ENCODE measurements at regions not wholly inside any gene's neighbourhood (a gene's known extent, or its start where the extent isn't known, plus 50 kb on each side); places are given as distances from the start of the nearest gene placed in this dataset.
"Not testable (repeated sequence)": the region's sequence is repeated elsewhere in the genome, so short reads cannot be mapped to it uniquely, and the experiment has no call there.

DNA sequence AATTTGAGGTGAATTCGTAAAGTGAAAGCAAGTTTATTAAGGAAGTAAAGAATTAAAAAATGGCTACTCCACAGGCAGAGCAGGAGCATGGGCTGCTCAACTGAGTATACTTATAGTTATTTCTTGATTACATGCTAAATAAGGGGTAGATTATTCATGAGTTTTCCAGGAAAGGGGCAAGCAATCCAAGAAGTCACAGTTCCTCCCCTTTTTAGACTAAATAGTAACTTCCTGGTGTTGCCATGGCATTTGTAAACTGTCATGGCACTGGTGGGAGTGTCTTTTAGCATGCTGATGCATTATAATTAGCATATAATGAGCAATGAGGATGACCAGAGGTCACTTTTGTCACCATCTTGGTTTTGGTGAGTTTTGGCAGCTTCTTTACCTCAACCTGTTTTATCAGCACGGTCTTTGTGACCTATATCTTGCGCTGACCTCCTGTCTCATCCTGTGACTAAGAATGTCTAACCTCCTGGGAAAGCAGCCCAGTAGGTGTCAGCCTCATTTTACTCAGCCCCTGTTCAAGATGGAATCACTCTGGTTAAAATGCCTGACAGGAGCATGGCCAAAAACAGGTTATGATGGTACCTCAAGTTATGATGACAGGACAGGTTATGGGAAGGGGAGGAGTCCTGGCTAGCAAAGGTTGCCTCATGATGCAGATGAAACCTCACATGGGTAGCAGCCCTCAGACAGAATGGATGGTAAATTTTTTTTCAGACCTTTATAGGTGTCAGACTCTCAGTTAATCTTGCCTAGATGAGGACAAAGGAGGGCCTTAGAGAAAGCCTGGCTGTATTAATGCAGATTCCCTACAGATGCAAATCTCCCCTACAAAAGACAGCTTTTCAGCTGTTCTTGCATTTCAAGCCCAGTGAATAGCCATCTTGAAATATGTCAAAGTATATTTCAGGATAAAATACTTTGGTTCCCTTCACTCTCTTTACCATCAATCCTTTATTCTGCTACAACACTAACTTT is 49.7 kb downstream of the SIPA1L2 start:
- no peak for DNase-seq

DNA sequence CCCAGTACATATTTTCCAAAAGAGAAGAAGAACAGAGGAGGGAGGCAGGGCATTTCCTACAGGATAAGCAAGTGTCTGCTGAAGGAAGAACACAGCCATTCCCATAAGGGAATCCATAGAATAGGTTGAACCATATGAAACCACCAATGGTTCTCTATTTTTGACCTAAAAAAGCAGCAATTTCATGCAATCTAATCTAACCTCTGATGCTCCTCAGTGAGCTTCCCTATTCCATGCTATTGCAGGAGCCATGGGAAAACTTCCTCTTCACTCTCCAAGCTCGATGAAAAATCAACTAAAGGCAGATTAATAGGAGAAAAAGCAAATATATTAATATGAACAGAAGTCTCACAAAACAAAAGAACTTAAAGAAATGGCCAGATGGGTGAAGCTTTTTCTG is 50.5 kb downstream of the SIPA1L2 start:
- no peak for DNase-seq

DNA sequence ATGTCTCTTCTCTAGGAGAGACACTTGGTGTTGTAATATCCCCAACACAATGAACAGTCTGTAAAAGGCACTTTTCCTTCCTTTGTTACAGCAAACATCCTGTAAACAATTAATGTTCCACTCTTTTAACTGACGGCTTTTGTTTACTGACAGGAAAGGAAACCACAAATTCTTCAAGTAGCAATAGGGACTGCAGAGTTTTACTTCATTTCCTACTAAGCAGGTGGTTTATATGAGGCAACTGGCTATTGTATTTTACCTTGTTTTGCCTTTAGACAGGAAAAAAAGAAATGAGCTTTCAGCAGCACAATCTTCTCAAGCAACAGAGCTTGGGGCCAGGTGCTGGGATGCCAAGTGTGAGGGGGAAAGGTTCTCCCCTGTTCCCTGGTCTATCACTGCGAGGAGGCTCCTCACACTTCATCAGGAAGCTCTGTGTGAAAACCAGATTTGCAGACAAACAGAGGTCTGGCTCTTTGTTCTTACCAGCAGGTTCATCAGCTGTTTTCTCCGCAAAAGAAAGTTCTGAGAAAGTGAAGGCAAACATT is 51.2 kb downstream of the SIPA1L2 start:
- peak; percentile 65 for DNase-seq

DNA sequence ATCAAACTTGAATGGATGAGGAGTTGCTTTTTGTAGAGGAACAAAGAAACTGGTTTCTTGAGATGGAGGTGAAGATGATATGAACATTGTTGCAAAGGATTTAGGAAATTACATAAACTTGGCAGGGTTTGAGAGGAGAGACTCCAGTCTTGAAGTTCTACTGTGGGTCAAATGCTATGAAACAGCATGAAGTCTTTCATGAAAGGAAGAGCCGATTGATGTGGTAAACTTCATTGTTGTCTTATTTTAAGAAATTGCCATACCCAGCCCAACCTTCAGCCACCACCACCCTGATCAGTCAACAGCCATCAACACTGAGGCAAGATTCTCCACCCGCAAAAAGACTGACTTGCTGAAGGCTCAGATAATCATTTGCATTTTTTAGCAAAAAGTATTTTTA is 52.2 kb downstream of the SIPA1L2 start:
- DNase-seq, result no peak

DNA sequence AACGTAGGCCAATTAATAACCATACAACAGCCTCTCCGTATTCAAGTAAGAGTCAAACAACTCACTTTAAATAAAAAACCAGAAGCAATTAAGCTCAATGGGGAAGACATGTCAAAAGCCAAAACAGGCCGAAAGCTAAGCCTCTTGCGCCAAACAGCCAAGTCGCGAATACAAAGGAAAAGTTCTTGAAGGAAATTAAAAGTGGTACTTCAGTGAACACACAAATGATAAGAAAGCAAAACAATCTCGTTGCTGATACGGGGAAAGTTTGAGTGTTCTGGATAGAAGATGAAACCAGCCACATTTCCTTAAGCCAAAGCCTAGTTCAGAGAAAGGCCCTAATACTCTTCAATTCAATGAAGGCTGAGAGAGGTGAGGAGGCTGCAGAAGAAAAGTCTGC is 53.4 kb downstream of the SIPA1L2 start:
- DNase-seq, result peak; percentile 87

DNA sequence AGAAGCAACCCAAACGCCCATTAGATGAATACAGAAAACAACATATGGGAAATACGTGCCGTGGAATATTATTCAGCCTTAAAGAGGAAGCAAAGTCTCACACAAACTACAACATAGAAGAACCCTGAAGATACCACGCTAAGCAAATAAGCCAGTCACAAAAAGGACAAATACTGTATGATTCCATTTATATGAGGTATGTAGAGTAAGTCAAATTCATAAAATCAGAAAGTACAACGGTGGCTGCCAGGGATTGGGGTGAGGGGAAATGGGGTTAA is 54.2 kb downstream of the SIPA1L2 start:
- no peak for DNase-seq

DNA sequence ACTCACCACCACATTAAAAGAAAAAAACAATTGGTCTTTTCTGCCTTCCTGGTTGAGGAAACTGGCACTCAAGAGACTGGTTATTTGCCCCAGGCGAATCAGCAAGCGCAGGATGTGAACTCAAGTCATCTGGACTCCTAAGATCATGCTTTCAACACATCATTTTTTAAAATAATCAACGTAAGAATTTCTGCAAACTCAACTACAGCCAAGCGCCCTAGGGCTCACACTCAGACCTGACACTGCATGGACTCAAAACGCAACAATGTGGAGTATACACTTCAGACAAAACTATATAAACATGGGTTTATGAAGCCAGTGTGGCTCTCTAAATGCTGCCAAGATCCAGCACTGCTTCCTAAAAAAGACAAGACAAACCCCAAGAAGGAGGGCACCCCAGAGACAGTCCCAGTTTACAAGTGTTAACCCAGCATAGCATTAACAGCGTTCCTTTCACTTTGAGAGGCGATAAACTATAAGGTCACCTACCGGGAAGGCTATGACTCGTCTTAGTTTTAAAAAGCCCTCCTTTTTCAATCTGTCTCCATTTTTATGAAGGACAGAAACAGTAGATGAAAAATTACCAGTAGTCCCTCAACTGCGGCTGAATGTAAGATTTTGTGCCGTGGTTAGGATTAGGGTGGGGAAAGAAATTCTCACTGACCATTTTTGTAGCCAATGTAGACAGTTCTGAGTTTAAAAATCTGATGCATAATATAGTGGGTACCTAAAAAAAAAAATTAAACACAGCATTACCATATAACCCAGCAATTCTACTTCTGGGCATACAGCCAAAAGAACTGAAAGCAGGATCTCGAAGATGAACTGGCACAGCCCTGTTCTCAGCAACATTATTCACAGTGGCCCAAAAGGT is 54.8 kb downstream of the SIPA1L2 start:
- peak; percentile 47 for DNase-seq

DNA sequence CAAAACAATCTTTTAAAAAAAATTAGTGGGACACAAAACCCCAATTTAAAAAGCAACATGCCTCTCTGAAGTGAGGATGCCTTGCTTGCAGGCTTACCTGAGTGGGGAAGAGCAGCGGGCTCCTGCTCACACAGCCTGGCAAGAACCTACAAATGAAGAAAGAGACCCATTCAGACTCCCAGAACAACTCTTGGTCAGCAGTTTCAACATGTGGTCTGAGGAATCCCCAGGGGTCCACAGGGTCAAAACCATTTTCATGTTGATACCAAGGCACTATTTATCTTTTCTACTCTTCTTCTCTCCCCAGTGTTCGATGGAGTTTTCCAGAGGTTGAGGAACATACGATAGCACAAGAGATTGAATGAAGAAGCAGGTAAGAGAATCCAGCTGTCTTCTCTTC is 55.9 kb downstream of the SIPA1L2 start:
- DNase-seq, result no peak

DNA sequence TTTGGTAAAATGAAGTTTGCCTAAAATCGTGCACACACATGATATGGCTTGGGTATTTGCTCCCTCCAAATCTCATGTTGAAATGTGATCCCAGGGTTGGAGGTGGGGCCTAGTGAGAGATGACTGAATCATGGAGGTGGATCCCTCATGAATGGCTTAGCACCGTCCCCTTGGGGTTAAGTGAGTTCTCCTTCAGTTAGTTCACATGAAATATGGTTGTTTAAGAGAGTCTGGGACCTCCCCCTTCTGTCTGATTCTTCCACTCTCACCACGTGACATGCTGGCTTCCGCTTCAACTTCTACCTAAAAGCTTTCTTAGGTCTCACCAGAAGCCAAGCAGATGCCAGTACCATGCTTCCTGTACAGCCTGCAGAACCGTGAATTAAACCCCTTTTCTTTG is 58.4 kb downstream of the SIPA1L2 start:
- DNase-seq, result no peak

DNA sequence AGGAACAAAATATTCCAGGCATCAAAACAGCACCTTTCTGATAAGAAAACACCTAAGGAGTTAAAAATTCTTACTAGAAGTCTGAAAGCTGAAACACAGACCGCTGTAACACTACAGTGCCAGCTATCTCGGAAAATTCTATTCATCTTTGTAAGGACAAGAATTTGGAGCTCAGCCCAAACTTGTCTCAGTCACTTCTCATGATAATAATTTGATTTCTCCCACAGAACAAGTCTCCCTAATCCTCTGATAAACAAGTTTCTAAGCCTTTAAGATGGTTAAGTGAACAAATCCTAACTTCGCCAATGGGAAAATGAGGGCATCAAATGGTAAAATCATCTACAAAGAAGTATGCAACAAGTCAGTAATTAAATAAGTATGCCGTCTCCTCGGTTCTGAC is 59.9 kb downstream of the SIPA1L2 start:
- DNase-seq, result peak; percentile 47

DNA sequence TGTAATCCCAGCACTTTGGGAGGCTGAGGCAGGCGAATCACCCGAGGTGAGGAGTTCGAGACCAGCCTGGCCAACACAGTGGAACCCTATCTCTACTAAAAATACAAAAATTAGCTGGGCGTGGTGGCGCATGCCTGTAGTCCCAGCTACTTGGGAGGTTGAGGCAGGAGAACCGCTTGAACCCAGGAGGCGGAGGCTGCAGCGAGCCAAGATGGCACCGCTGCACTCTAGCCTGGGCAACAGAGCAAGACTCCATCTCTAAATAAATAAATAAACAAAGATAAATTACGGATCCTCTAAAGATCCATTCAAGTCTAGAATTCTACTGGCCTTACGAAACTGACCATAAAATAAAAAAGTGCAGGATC is 60.4 kb downstream of the SIPA1L2 start:
- DNase-seq, result not testable (repeated sequence)

DNA sequence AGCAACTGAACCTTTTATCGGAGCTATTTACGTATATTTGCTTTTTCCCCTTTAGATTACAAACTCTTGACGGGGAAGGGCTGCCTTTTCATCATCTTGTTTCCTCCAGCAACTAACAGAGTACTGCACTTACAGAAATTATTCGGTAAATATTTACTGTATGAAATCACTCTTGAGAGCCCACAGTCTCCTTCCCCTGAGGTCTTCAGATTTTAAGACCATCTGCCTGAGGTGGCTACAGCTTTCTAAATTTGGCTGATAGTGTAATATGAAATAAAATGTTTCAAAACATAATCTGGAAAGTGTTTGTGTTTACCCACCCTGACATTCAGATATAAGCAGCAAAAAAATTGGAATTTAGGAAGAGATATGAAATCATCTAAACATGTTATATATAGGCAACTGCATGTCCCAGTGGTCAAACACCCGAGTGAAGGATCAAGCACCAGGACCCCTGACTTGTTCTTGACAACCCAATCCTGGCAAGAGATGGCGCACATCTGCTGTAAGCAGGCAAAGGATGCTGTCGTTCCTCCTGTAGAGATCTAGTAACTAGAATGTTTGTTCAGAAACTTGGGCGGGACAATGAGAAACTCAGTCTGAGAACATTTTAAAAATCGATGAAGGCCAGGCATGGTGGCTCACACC is 60.9 kb downstream of the SIPA1L2 start:
- DNase-seq, result peak; percentile 62

DNA sequence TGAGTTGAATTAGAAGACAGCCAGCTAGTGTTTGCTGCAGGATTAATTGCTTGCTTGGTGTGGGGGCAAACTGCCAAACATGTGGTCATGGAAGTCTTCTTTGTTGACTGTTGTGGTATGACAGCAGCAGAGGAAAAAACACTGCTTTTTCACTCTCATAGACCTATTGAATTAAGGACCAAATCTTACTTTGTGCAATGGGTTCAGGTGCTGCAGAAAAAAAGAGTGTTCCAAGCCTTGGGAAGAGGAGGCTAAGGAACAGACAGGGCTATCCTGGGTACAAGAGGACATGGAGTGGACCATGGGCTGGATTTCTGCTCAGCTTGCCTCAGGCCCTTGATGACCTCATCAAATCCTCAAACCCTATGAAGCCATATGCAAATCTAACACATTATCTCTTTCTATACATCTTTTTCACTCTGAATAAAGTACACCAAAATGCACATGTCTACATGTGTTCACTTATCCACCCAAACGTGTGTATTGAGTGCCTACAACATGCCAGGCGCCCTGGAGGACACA is 61.5 kb downstream of the SIPA1L2 start:
- peak; percentile 32 for DNase-seq

DNA sequence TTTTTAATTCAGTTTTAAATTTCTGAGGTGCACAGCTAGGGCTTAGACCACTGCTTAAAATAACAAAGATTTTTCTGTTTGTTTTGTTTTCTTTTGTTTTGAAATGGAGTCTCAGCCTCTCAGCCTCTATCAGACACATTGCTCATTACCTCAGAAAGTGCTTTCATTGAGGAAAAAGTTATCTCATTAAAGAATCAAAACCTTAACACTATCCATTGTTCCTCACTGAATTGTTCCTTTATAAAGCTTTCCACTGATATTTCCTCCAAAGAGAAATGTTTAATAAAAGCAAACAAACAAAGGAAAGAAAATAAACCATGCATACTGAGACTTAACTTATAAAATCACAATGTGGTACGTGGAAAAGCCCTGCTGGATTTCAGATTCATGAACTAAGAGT is 63.8 kb downstream of the SIPA1L2 start:
- no peak for DNase-seq

DNA sequence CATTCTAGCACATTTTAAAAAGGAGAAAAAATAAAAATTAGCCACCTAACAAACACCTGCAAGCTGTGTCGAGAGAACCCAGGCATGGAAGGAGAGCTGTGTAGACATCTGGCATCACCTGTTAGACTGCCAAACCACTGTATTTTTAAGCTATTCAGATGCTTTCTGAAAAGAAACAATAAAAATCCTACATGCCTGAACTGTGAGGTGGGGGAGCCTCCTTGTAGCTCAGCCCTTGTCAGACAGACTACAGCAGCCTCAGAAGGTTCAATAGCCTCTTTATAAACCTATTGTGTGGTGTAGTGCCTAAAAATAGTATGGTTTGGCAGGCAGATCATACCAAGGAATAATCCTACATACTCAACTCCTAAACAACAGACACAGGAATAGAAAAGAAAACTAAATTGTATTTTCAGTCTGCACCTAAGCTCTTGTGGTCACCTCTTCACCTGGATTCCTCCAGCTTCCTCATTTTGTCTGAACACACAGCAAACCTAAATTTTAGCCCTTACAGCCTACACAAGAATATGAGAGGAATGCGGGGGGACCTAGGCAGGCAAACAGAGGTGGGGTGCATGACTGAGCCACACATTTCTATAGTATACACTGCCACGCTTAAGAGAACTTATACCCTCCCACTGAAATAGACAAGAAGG is 67.0 kb downstream of the SIPA1L2 start:
- no peak for DNase-seq

DNA sequence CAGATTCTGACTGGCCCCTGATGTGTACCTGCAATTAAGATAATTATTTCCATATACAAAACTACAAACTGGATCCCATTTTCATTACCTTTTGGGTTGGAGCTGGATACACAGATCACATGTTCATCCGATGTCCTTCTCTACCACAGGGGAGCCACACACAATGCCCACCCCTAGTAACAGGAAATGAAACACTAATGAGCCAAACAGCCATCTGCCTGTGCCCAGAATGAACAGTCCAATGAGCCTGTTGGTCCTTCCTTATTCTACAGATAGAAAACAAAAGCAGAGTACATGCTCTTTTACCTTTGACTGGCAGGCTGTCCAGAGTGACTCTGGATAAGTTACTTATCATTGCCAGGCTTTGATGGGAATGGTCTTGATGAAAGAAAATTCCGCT is 68.6 kb downstream of the SIPA1L2 start:
- no peak for DNase-seq

DNA sequence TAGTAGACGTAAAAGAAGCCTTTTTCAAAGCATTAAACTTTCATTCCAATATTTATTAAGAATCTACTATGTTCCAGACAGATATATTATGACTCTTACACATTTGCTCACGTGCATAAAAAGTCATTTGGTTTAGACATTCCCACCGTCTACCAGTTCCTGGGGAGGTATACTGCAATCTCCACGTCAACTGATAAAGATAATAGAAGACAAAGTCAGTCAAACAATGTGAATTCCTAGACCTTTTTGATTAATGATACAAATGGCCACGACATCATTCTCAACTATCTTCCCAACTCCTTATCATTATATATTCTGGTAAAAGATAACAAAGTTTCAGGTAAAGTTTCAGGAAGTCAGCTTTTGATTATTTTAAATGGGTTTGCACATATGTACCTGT is 69.0 kb downstream of the SIPA1L2 start:
- no peak for DNase-seq

DNA sequence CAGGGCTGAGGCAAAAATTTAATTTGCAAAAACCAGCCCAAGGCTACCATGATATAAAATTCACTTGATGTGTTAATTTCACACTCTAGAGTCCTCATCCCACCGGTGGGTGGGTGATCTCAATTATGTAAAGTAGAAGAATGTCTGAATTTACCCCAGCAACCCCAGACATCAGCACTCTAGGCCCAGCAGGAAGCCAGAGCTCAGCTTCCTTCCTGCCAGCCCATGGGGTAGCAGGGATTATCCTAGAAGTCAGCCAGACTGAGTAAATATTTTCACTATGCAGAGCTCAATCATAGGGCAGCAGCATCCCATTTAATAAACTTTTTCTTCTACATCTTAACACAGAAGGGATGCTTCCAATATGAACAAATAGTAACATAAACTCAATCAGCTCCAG is 71.0 kb downstream of the SIPA1L2 start:
- DNase-seq, result no peak

DNA sequence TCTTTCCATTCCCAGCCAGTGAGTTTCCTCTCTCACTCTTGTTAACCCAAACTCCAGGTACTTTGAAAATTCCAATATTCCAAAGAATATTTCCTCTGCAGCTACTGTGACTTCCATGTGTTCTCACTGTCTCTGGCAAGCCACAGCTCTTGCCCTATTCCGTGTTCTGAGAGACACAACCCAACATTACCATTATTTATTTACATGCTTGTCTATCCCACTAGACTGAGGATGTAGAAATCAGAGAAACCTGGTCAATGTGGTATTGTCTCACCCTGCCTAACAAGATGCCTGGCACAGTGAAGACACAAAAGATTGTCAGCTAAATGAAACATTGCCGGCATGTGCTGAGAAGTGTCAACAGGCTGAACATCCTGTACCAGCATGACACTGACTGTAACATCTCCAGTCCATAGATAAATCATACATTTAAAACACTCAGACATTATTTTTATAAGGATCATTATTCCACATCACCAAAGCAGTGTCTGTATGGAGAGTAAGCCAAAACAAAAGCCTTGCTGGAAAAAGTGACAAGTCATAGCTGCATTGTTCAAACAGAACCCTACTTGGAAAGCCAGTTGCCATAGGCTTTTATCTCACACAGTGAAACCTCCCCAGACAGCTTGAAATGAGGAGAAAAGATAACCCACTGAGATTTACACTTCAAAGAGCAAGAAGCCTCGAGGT is 72.3 kb downstream of the SIPA1L2 start:
- no peak for DNase-seq

DNA sequence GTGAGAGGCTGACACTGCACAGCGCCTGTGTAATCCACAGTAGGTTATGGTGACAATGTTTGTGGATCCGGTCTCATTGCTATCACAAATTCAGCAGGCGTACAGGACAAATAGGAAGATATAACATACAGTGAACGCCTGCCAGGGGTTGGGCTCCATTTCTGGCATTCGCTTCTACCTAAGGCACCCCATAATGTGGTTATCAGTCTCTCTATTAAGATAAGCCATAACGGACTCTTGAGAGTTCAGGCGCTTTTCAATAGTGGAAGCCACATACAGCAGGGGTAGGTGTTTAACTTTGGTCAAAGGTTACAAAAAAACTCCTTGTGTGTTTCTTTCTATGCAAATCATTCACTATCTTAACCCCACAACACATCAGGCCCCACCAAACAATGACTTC is 72.8 kb downstream of the SIPA1L2 start:
- no peak for DNase-seq

DNA sequence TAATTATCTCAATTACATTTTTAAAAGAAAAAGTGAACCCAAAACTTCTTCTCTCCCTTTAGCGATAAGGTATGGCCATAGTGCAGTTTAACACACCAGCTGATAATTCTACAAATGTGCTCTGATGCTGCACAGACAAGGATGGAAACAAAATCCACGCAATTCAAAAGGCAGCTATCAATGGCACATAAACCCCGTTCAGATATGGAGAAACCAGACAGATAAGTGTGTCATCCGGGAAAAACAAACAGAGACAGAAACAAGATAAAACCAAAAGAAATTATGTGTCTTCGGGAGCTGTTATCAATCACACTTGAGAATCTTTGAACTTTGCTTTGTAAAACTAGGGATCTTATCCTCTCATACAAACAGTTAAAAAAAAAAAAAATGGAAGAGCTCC is 73.6 kb downstream of the SIPA1L2 start:
- DNase-seq, result no peak

Data from DMS79 (cell line).